C1 segment of cervical spinal cord (tissue), 14 donors: ENCODE measurements at regions not wholly inside any gene's neighbourhood (a gene's known extent, or its start where the extent isn't known, plus 50 kb on each side); places are given as distances from the start of the nearest gene placed in this dataset.
"Not testable (repeated sequence)": the region's sequence is repeated elsewhere in the genome, so short reads cannot be mapped to it uniquely, and the experiment has no call there.

Source experiments
- DNase-seq, 14 donors: peaks; one replicate each; lab custom pipeline; 2025; lab: John Stamatoyannopoulos, UW

GRCh38 chr6:28657769-28658465 is 132.2 kb downstream of the GPX5 start:
- peak in 5 of 14 donors; percentile 6 to 73 (median 10) for DNase-seq

GRCh38 chr6:28658475-28659249 is 133.0 kb downstream of the GPX5 start:
- peak in 1 of 14 donors; percentile 71 for DNase-seq

GRCh38 chr6:28659250-28659566 is 133.5 kb downstream of the GPX5 start:
- no peak for DNase-seq

- DNase-seq = no peak
Observed at GRCh38 chr6:28661097-28661713, 135.5 kb downstream of the GPX5 start.

GRCh38 chr6:28664870-28665396 is 139.3 kb downstream of the GPX5 start:
- no peak for DNase-seq

GRCh38 chr6:28673417-28673786 is 147.7 kb downstream of the GPX5 start:
- no peak for DNase-seq

- DNase-seq = peak in 3 of 14 donors; percentile 13 to 80 (median 16)
Observed at GRCh38 chr6:28673787-28674671, 148.3 kb downstream of the GPX5 start.

GRCh38 chr6:28675600-28675999 is 149.9 kb downstream of the GPX5 start:
- DNase-seq = no peak

GRCh38 chr6:28682542-28682941 is 156.9 kb downstream of the GPX5 start:
- DNase-seq = no peak

- not testable (repeated sequence) for DNase-seq
Observed at GRCh38 chr6:28682956-28683685, 157.4 kb downstream of the GPX5 start.

GRCh38 chr6:28683945-28684538 is 158.4 kb downstream of the GPX5 start:
- peak in 1 of 14 donors; percentile 8 for DNase-seq

- not testable (repeated sequence) for DNase-seq
Observed at GRCh38 chr6:28685960-28686359, 160.3 kb downstream of the GPX5 start.

- DNase-seq = peak in 4 of 14 donors; percentile 2 to 33 (median 16)
Observed at GRCh38 chr6:28686446-28687027, 160.9 kb downstream of the GPX5 start.

GRCh38 chr6:28687309-28687981 is 161.8 kb downstream of the GPX5 start:
- not testable (repeated sequence) for DNase-seq

- not testable (repeated sequence) for DNase-seq
Observed at GRCh38 chr6:28691991-28692390, 166.3 kb downstream of the GPX5 start.

GRCh38 chr6:28693033-28693750 is 167.5 kb downstream of the GPX5 start:
- no peak for DNase-seq

- DNase-seq = no peak
Observed at GRCh38 chr6:28693751-28694443, 168.2 kb downstream of the GPX5 start.

GRCh38 chr6:28695715-28696114 is 170.0 kb downstream of the GPX5 start:
- no peak for DNase-seq
